Stomach (tissue), 8 donors: ENCODE measurements at regions not wholly inside any gene's neighbourhood (a gene's known extent, or its start where the extent isn't known, plus 50 kb on each side); places are given as distances from the start of the nearest gene placed in this dataset.

Experiments
- DNase-seq, 2 donors: peaks; one replicate each; pipeline versions ENCODE4 v3.0.0 to v3.0.0-alpha.2; 2013 to 2019
- H3K27ac ChIP-seq, 5 donors: fragments of 200-600 bp in 4 of 5; sonication (generic) in 4 of 5; one replicate each; pipeline ENCODE4 v1.5.1; 2013 to 2019; ENCODE audit warnings: mild to moderate bottlenecking in 1 of 5, moderate library complexity in 1 of 5
- H3K27me3 ChIP-seq, 3 donors: fragments of 200-600 bp; sonication (generic); one replicate each; pipeline ENCODE4 v1.5.1; 2017 to 2019; ENCODE audit warnings: mixed run types in 1 of 3
- H3K36me3 ChIP-seq, 4 donors: fragments of 200-600 bp; sonication (generic); 1 replicate in 3 of 4; 2 replicates in 1 of 4; pipeline ENCODE4 v1.5.1; 2016 to 2019
- H3K4me1 ChIP-seq, 4 donors: fragments of 200-600 bp; sonication (generic); one replicate each; pipeline ENCODE4 v1.5.1; 2016 to 2019
- H3K4me3 ChIP-seq, 4 donors: fragments of 200-600 bp; sonication (generic) in 3 of 4; one replicate each; pipeline ENCODE4 v1.5.1; 2016 to 2019; ENCODE audit warnings: mild to moderate bottlenecking in 1 of 4
- H3K9me3 ChIP-seq, 4 donors: fragments of 200-600 bp; sonication (generic); one replicate each; pipeline ENCODE4 v1.5.1; 2016 to 2019
- EP300 ChIP-seq: sonication (generic); formaldehyde crosslinking; IDR thresholded peaks from one replicate; pipeline ENCODE4 v1.6.1; 2017; ENCODE audit warnings: antibody characterized with exemption
- POLR2A ChIP-seq, 4 donors: fragments of 450-650 bp; IDR thresholded peaks; one replicate each; pipeline ENCODE4 v1.6.1; 2016; ENCODE audit warnings: antibody characterized with exemption in 4 of 4, control low read depth in 2 of 4, mild to moderate bottlenecking in 1 of 4, moderate library complexity in 1 of 4
- POLR2AphosphoS5 ChIP-seq, 3 donors: sonication (generic); formaldehyde crosslinking; IDR thresholded peaks; one replicate each; pipeline ENCODE4 v1.6.1; 2016; ENCODE audit warnings: antibody characterized with exemption in 3 of 3
- WGBS, 5 donors: extraction: QIAGEN DNeasy Blood & Tissue Kit in 3 of 5; methylation state at CpG; one replicate each; pipeline versions ENCODE4 v1.1.5 to v1.1.7; 2013 to 2018; 5-methylcytosine and 5-hydroxymethylcytosine counted together
- intact Hi-C: fragments of 100-400 bp; cut with DNase I; formaldehyde crosslinking; loops from one replicate; pipeline ENCODE4 v1.15.1; 2023; ENCODE audit warnings: low total_unique reads
- TF ChIP-seq, protein P1 (sequence below), 7 experiments: fragments of 450-650 bp in 4 of 7; fragments of 200-600 bp in 3 of 7; sonication (generic) in 3 of 7; IDR thresholded peaks; one replicate each; pipeline ENCODE4 v1.5.1; 2016 to 2019; ENCODE audit warnings: antibody characterized with exemption in 7 of 7, control low read depth in 2 of 7, mild to moderate bottlenecking in 1 of 7
- donor health status: healthy with polysubstance abuse.
- donor health status: Bipolar disorder and iron deficiency.
- donor health status: healthy.

DNA sequence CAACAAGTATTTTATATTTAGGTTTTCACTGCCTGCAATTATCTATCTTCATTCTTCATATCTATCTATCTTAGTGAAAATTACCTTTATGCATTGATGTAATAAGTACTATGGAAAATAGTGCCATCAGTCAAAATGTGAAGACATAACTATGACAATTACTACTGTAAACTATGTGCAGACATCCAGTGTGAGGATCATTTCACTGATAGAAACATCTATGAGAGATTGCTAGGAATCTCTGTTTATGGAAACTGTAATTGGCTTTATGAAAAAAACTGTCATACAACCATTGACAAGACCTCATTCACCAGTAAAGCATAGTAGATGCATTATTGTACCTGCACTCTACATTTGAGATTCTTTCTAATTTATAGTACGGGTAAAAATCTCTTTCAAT lies 401.0 kb downstream of the PMP22 start:
- no peak for DNase-seq
- H3K27me3 ChIP-seq: no peaks in the 10 kb centered on the region
- 0 to 38% (median 0%) methylated on average over 1 of the region's 1 CpG for WGBS, 5 donors
- no peaks in the 10 kb centered on the region for H3K4me1 ChIP-seq
- no peak overlapping the region for H3K27ac ChIP-seq
- no peak for TF ChIP-seq POLR2AphosphoS5 (IDR thresholded peaks at IDR 0.05)
- no peak for TF ChIP-seq POLR2A (IDR thresholded peaks at IDR 0.05)
- TF ChIP-seq EP300: no peak
- TF ChIP-seq, protein P1, sequence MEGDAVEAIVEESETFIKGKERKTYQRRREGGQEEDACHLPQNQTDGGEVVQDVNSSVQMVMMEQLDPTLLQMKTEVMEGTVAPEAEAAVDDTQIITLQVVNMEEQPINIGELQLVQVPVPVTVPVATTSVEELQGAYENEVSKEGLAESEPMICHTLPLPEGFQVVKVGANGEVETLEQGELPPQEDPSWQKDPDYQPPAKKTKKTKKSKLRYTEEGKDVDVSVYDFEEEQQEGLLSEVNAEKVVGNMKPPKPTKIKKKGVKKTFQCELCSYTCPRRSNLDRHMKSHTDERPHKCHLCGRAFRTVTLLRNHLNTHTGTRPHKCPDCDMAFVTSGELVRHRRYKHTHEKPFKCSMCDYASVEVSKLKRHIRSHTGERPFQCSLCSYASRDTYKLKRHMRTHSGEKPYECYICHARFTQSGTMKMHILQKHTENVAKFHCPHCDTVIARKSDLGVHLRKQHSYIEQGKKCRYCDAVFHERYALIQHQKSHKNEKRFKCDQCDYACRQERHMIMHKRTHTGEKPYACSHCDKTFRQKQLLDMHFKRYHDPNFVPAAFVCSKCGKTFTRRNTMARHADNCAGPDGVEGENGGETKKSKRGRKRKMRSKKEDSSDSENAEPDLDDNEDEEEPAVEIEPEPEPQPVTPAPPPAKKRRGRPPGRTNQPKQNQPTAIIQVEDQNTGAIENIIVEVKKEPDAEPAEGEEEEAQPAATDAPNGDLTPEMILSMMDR (IDR thresholded peaks at IDR 0.05): no peak
- no peaks in the 10 kb centered on the region for H3K36me3 ChIP-seq
- intact Hi-C loops: no loop called here
- H3K4me3 ChIP-seq: no peak overlapping the region
- H3K9me3 ChIP-seq: peaks cover 0 to 4% (median 0%) of the 10 kb centered on the region in 4 donors

DNA sequence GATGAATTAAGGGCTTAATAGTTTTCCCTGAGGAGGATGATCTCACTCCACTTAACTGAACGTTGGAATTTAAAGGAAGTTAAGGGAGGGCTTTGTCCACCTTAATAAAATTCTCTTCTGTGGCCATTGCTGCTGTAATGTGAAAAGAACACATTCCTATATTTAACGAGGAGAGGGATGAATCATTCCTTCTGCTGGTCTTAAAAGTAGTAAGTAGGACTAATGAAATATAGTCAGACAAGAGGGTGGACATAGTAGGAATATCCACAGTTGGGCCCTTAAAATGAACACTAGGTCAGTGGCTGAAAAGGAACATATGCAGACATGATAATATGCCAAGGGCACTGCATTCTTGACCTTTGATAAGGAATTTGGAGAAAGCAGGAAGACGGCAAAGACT lies 405.6 kb downstream of the PMP22 start:
- H3K9me3 ChIP-seq: peaks cover 0 to 4% (median 0%) of the 10 kb centered on the region in 4 donors
- no peak for TF ChIP-seq POLR2A (IDR thresholded peaks at IDR 0.05)
- no peak for TF ChIP-seq POLR2AphosphoS5 (IDR thresholded peaks at IDR 0.05)
- TF ChIP-seq EP300: no peak
- TF ChIP-seq, protein P1 (IDR thresholded peaks at IDR 0.05): no peak
- no peak overlapping the region for H3K27ac ChIP-seq
- H3K36me3 ChIP-seq: no peaks in the 10 kb centered on the region
- DNase-seq: no peak
- no peak overlapping the region for H3K4me3 ChIP-seq
- intact Hi-C loops: no loop called here
- H3K27me3 ChIP-seq: no peaks in the 10 kb centered on the region
- 34 to 48% (median 38%) methylated on average over 3 of the region's 3 CpGs for WGBS, 5 donors
- no peaks in the 10 kb centered on the region for H3K4me1 ChIP-seq

DNA sequence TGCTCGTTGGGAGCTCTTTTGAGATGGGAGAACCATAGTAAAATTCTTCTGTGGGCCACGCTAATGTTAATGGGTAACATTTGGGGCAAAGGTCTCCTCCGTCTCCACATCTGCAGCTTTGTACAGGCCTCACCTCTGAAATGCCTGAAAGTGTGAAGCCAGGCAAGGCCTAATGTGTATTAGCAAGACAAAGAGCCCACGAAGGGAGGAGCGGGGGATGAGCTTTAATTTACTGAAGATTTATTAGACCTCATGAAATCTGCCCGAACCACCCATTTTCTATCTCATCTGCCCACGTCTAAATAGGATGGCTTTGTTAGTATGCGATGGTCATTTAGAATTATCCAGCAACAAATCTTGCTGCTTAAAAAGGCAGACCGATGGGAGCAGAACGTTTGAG lies 408.9 kb downstream of the PMP22 start:
- Histone ChIP-seq H3K27ac (no peak overlapping the region), H3K4me3 (no peak overlapping the region), H3K4me1 (no peaks in the 10 kb centered on the region), H3K36me3 (no peaks in the 10 kb centered on the region), H3K9me3 (no peaks in the 10 kb centered on the region), H3K27me3 (no peaks in the 10 kb centered on the region)
- WGBS, 5 donors: 74 to 80% (median 77%) methylated on average over 10 of the region's 10 CpGs
- DNase-seq: no peak
- intact Hi-C loops: no loop called here
- TF ChIP-seq POLR2A (IDR thresholded peaks at IDR 0.05) (no peak), POLR2AphosphoS5 (IDR thresholded peaks at IDR 0.05) (no peak), EP300 (no peak)
- TF ChIP-seq, protein P1 (IDR thresholded peaks at IDR 0.05): no peak

DNA sequence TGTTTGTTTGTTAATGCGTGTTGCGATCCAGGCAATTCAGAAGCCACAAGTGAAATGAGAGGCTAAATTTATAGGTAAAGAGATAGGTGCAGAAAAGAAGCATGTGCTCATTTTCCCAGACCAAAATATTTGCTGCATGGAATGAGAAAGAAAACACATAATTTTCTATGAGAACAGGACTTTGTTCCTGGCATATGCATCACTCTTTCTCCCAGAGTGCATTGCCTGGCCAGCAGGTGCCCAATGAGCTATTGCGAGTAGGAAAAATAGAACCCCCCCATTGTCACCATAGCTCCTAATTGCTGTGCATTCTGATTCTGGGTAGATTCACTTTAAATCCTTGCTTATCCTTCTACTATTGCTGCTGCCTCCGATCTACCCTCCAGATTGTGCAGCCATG lies 410.4 kb downstream of the PMP22 start:
- intact Hi-C loops: no loop called here
- Histone ChIP-seq H3K36me3 (no peaks in the 10 kb centered on the region), H3K27me3 (no peaks in the 10 kb centered on the region), H3K27ac (no peak overlapping the region), H3K9me3 (peaks cover 0 to under 1% (median under 1%) of the 10 kb centered on the region in 4 donors), H3K4me3 (no peak overlapping the region), H3K4me1 (no peaks in the 10 kb centered on the region)
- DNase-seq: no peak
- TF ChIP-seq EP300 (no peak), POLR2AphosphoS5 (IDR thresholded peaks at IDR 0.05) (no peak), POLR2A (IDR thresholded peaks at IDR 0.05) (no peak)
- TF ChIP-seq, protein P1 (IDR thresholded peaks at IDR 0.05): no peak
- WGBS, 5 donors: 89 to 96% (median 93%) methylated on average over 4 of the region's 4 CpGs
